ENCODE measurements at regions not wholly inside any gene's neighbourhood (a gene's known extent, or its start where the extent isn't known, plus 50 kb on each side); places are given as distances from the start of the nearest gene placed in this dataset.

DNA sequence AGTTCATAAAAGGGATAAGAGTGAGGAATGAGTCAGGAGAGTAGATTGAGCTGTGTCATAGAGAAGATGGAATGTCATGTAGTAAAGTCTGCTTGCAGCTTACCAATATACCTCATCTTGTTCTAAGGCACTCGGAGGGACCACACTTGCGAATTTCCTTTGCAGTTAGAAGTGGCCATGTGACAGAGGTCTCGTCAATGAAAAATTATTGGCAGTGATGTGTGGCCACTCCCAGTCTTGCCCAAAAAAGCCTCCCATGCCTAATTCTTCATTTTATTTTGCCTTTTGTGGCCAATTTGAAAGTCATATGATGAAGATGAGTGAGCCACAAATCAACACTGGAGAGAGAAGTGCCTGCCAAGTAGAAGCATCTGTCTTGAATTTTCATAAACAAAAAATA is 465.6 kb upstream of the ZNF385D start:
- Histone ChIP-seq H3K79me2 (ENCODE audit: insufficient read depth, low read length) (no peaks in the 10 kb centered on the region), H3K36me3 (ENCODE audit: control insufficient read depth in 1 of 2, insufficient read depth in 2 of 2, low read length in 2 of 2) (no peaks in the 10 kb centered on the region), H3K9me2 (ENCODE audit: insufficient read depth) (no peaks in the 10 kb centered on the region), H4K20me1 (ENCODE audit: insufficient read depth) (no peaks in the 10 kb centered on the region), H3K4me1 (ENCODE audit: control insufficient read depth in 1 of 2, insufficient read depth in 2 of 2, low read length in 2 of 2) (no peaks in the 10 kb centered on the region), H3K27me3 (ENCODE audit: insufficient read depth, low read length) (no peaks in the 10 kb centered on the region), H3K4me3 (replicated peaks in 1 of 2; ENCODE audit: low read depth in 1 of 2, low read length in 2 of 2) (no peak overlapping the region), H2AFZ (ENCODE audit: low read depth, low read length, poor library complexity, severe bottlenecking) (no peak overlapping the region), H3K9me3 (ENCODE audit: control insufficient read depth in 1 of 2, insufficient read depth in 1 of 2, low read depth in 1 of 2, low read length in 2 of 2) (peaks cover 0 to 16% of the 10 kb centered on the region in 2 experiments; a peak in 2 of 4 replicates), H3K27ac (ENCODE audit: low read depth, low read length) (no peak overlapping the region), H3K4me2 (ENCODE audit: low read length) (no peak overlapping the region), H3K9ac (ENCODE audit: low read length) (no peak overlapping the region)
- ChIA-PET CTCF (no interaction called here), POLR2A (no interaction called here), RAD21 (ENCODE audit: low non-redundant PET in 1 of 2, low total read pairs in 2 of 2, uncharacterized antibody in 2 of 2, unreplicated experiment in 2 of 2) (no interaction called here)
- ATAC-seq = no peak
- intact Hi-C loops (cut with micrococcal nuclease) = no loop called here
- BruUV-seq (replicated peaks) = no TSS peak
- TF ChIP-seq SP1 (IDR thresholded peaks at IDR 0.05; ENCODE audit: low read depth) = no peak
- no peak for TF ChIP-seq EGR1 (IDR thresholded peaks at IDR 0.05; ENCODE audit: low read depth)
- TF ChIP-seq SRF (IDR thresholded peaks at IDR 0.05; ENCODE audit: low read depth) = no peak
- TF ChIP-seq POLR2A (IDR thresholded peaks at IDR 0.05; ENCODE audit: borderline replicate concordance, extremely low read depth, insufficient read depth, insufficient read length) = no peak
- TF ChIP-seq ELF1 (IDR thresholded peaks at IDR 0.05; ENCODE audit: borderline replicate concordance, low read depth) = no peak
- TF ChIP-seq YY1 (IDR thresholded peaks at IDR 0.05; ENCODE audit: extremely low read depth, insufficient replicate concordance, low read depth, low read length) = no peak
- TF ChIP-seq RAD21 (IDR thresholded peaks at IDR 0.05; ENCODE audit: low read depth) = no peak
- TF ChIP-seq CBX3 (IDR thresholded peaks at IDR 0.05; ENCODE audit: low read depth) = no peak
- no peak for TF ChIP-seq FOSL1 (IDR thresholded peaks at IDR 0.05; ENCODE audit: low read depth)
- TF ChIP-seq, protein P1, sequence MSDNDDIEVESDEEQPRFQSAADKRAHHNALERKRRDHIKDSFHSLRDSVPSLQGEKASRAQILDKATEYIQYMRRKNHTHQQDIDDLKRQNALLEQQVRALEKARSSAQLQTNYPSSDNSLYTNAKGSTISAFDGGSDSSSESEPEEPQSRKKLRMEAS (IDR thresholded peaks at IDR 0.05) = no peak
- no peak for TF ChIP-seq CTCF (IDR thresholded peaks at IDR 0.05 in 2 of 3, conservative IDR thresholded peaks at IDR 0.05 in 1 of 3; ENCODE audit: borderline replicate concordance in 1 of 3, insufficient read depth in 1 of 3, low read depth in 2 of 3, low read length in 2 of 3)
- no peak for TF ChIP-seq ZFX (IDR thresholded peaks at IDR 0.05)
- TF ChIP-seq ATF3 (IDR thresholded peaks at IDR 0.05) = no peak
- TF ChIP-seq, protein P2, sequence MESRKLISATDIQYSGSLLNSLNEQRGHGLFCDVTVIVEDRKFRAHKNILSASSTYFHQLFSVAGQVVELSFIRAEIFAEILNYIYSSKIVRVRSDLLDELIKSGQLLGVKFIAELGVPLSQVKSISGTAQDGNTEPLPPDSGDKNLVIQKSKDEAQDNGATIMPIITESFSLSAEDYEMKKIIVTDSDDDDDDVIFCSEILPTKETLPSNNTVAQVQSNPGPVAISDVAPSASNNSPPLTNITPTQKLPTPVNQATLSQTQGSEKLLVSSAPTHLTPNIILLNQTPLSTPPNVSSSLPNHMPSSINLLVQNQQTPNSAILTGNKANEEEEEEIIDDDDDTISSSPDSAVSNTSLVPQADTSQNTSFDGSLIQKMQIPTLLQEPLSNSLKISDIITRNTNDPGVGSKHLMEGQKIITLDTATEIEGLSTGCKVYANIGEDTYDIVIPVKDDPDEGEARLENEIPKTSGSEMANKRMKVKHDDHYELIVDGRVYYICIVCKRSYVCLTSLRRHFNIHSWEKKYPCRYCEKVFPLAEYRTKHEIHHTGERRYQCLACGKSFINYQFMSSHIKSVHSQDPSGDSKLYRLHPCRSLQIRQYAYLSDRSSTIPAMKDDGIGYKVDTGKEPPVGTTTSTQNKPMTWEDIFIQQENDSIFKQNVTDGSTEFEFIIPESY (IDR thresholded peaks at IDR 0.05; ENCODE audit: extremely low read depth, insufficient replicate concordance, low read length) = no peak
- TF ChIP-seq EZH2phosphoT487 (IDR thresholded peaks at IDR 0.05; ENCODE audit: borderline replicate concordance) = no peak
- TF ChIP-seq POLR2AphosphoS5 (IDR thresholded peaks at IDR 0.05; ENCODE audit: low read depth, low read length) = no peak
- no peak for TF ChIP-seq ZNF274 (IDR thresholded peaks at IDR 0.05; ENCODE audit: low read depth, low read length)
- TF ChIP-seq CEBPB (IDR thresholded peaks at IDR 0.05; ENCODE audit: low read depth) = no peak
- no peak for TF ChIP-seq TCF7L2 (IDR thresholded peaks at IDR 0.05; ENCODE audit: borderline replicate concordance, extremely low read depth, insufficient read depth, insufficient read length)
- no peak for TF ChIP-seq SIN3A (IDR thresholded peaks at IDR 0.05; ENCODE audit: low read depth)
- no peak for DNase-seq (ENCODE audit: low read depth, low spot score)
